HG03280 (cell line): ENCODE measurements at regions not wholly inside any gene's neighbourhood (a gene's known extent, or its start where the extent isn't known, plus 50 kb on each side); places are given as distances from the start of the nearest gene placed in this dataset.
"Not testable (repeated sequence)": the region's sequence is repeated elsewhere in the genome, so short reads cannot be mapped to it uniquely, and the experiment has no call there.

Experiments
- ATAC-seq: cut with Tn5 transposase; IDR thresholded peaks from one replicate; pipeline ENCODE4 v1.9.1; 2021; ENCODE audit warnings: mild to moderate bottlenecking, moderate library complexity; ENCODE audit not compliant: unreplicated experiment

- not testable (repeated sequence) for ATAC-seq
These were observed 392.9 kb downstream of the SEC14L1 start for GRCh38 chr17:77533697-77534096.

DNA sequence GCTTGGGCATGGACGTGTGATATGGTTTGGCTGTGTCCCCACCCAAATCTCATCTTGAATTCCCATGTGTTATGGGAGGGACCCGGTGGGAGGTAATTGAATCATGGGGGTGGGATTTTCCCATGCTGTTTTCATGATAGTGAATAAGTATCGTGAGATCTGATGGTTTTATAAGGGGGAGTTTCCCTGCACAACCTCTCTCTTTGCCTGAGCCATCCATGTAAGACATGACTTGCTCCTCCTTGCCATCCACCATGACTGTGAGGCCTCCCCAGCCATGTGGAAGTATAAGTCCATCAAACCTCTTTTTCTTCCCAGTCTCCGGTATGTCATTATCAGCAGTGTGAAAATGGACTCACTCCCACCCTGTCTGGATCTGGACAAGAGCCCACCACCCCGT lies 393.4 kb downstream of the SEC14L1 start:
- ATAC-seq: no peak

GRCh38 chr17:77535435-77535834 lies 394.7 kb downstream of the SEC14L1 start:
- no peak for ATAC-seq

GRCh38 chr17:77535892-77536291 lies 395.1 kb downstream of the SEC14L1 start:
- no peak for ATAC-seq

DNA sequence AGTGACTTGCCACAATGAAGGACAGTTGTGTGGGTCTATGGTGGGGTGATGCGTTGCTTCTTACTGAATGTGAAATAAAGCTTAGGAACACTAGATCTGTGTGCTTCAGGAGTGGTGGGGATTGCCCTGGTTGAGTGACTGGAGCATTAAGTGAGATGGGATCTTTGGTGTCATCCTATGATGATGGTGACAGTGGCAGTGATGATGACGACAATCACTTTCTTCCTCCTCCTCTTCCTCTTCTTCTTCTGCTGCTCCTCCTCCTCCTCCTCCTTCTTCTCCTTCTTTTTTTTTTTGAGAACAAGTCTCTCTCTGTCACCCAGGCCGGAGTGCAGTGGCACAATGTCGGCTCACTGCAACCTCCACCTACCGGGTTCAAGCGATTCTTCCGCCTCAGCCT lies 396.8 kb downstream of the SEC14L1 start:
- no peak for ATAC-seq

DNA sequence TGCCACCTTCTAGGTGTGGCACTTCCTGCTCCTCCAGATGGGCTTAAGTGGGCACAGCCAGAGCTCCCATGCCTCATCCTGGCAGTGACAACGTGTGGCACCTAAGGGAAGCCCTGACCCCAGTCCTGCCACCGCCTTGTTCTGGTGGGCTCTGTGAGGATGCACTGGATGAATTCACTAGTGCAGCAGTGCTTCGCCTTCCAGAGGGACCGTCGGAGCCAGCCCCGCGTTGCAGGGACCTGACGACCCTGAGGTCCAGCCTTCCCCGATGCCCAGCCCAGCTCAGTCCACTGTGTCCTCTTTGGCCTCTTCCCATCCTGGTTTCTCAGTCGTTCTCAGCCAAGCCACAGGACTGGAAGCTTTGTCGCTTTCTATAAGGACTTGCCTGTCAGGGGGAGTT lies 399.8 kb downstream of the SEC14L1 start:
- ATAC-seq: no peak

GRCh38 chr17:77540975-77541374 lies 400.2 kb downstream of the SEC14L1 start:
- no peak for ATAC-seq

GRCh38 chr17:77542011-77542410 lies 401.2 kb downstream of the SEC14L1 start:
- ATAC-seq: no peak

DNA sequence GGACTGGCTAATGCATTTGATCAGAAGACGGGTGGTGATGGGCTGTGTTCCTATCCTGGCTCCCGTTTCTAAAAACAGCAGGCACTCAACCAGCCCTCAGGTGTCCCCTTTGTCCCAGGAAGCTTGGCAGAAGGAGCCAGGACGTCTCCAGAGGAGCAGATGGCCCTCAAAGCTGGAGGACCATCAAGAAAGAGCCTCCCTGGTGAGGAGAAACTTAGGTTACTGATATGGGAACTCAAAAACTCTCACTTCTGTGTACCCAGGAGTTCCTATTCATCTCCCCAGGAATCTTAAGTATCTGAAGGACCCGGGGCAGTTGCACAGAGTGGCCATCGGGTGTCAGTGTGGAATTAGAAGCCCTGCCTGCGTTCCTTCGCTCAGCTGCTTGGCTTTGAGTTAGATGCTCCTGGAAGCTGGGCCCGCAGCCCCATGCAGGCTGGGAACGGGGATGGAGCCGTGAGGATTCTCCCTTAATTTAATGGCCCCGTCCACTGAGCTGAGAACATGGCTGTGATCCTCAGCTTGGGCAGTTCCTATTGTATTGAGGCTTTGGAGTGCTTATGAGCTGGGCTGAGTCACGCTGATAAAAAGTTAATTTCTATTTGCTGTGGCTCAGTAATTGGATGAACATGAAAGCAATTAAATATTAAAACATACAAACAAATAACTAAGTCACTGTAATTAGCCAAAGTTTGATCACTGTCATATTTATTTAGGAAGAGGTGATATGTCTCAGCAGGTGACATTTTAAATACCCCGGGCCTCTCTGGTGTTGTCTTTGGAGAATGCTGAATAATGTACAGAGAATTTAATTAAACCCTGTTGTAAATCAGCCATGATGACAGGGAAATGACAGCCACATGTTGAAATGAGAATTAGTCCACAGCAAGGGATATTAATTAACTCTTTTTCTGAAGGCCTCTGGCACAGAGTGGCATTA lies 402.1 kb downstream of the SEC14L1 start:
- ATAC-seq: no peak

DNA sequence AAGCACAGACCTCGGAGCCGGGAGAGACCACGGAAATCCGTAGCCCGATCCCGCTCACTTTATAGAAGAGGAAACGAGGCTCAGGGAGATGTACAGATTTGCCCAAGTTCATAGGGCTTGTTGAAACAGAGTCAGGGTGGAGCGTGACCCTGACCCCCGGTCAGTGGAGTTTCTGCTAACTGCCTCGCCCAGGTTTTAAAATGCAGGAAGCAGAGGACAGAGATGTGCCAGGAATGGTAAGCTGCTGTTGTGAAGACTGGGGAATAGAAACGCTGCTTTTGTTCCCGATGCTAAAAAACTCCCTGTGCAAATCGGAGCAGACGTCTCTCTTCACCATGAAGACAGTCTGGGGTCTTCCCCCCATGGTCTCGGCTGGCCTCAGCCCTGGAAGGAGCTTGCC lies 403.0 kb downstream of the SEC14L1 start:
- no peak for ATAC-seq

DNA sequence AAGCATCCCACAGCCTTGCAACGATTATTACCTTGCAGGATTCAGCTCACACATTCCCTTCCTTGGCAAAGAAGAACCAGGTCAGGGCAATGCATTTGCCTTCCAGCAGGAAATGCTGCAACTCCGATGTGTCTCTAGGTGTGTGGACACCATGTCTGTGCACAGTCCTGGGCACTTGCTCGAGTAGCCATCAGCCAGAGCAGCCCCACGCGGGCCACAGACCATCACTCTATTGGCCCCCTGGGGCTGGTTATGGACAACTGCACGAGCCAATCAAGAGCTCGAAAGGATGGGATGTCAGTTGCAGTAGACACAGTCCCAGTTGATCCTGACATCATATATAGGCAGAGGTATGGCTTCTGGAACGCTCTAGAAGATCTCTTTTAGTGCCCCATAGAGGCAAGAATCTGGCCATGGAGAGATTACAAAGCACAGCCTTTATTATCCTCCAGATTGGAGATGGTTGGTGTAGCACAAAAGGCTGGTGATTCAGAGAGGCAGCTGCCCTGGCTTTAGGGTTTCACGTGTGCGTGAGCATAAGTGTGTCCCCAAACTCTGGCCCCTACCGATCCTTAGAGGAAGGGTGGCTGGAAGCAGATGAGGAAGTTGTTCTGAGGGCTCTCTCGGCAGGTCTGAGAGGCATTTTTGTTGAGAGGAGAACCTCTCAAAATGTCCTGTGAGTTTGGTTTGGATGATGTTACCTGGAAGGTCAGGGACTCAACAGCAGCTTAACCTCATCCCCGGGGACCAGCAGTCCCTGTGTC lies 403.8 kb downstream of the SEC14L1 start:
- ATAC-seq: no peak

- ATAC-seq: no peak
These were observed 406.0 kb downstream of the SEC14L1 start for GRCh38 chr17:77546772-77547241.

DNA sequence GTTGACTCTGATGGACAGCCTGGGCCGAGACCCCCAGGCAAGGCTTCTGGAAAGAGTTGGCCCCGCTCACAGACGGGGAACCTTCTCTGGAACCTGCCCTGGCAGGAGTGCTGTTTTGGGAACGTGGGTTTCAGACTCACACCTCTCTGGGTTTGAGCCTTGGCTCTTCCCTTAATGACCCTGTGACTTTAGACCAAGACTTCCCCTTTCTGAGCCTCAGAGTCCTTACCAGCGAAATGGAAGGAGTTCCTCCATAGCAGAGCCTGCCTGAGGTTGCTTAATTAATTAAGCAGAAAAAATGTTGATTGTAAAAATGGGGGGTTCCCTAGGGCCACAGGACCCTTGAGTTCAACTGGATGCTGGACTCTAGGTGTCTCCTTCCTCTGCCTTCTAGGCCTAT lies 408.2 kb downstream of the SEC14L1 start:
- ATAC-seq: no peak

DNA sequence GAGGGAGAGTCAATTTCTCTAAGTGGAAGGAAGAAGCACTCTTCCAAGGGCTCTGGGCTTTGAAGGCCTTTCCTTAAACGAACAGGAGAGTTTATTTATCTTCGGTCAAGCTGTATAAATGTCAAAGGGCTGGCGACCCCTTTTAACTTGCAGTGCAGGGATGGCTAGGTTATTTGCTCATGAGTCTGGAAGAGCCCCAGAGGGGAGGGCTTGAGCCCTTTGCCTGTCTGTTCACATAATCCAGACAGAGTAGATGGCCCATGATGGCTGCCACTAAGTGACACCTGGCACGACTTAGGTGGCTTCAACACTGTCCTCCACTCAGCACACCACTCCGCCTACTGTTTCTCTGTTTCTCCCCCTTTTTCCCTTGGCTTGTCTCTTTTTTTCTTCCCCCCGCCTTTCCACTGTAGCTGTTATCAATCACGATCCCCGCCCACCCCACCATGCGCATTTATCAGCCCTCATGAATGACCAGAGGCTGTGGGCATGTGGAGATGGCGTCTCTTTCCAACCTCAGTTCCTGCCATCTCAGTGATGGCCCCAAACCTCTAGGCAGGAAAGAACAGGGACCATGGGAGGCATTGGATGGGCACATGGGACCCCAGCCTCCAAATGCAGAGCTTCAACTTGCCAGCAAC lies 408.7 kb upstream of the TNRC6C start:
- no peak for ATAC-seq

DNA sequence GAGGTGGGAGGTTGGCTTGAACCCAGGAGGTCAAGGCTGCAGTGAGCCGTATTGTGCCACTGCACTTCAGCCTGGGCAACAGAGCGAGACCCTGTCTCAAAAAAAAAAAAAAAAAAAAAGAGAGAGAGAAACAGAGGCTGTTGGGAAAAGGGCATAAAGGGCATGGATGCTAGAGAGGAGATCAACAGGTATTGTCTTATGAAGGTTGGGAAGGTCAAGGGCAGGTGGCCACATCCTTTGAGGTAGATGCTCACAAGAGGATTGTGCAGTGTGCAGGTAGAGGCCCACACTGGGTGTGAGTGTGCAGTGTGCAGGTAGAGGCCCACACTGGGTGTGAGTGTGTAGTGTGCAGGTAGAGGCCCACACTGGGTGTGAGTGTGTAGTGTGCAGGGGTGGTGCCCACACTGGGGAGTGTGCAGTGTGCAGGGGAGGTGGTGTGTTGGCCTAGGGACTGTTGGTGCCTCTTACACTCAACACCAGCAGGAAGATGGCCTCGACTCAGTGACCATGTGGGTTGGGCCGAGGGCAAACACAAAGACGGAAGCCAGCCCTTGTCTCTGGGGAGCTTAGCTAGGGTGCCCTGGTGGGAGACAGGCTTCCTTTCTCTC lies 404.9 kb upstream of the TNRC6C start:
- ATAC-seq: no peak

DNA sequence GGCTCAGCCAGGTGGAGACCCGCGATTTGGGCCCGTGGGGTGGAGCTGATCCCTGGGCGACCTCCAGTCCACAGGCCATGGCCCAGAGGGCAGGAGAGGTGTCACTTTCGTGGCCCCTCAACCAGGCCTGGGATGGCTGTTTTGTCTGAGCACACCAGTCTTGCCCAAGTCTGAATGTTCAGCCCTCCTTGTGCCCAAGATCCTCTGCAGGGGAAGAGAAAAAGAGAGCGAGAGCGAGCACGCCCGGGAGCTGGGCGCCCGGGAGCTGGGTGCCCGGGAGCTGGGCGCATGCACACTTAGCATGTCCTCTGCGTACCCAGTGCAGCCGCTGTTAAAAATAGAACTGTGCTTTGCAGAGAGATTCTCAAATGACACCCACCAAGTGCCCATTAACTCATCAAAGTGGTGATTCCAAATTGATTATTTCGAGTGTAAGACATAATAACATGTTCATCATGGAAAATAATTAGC lies 403.3 kb upstream of the TNRC6C start:
- ATAC-seq: no peak

DNA sequence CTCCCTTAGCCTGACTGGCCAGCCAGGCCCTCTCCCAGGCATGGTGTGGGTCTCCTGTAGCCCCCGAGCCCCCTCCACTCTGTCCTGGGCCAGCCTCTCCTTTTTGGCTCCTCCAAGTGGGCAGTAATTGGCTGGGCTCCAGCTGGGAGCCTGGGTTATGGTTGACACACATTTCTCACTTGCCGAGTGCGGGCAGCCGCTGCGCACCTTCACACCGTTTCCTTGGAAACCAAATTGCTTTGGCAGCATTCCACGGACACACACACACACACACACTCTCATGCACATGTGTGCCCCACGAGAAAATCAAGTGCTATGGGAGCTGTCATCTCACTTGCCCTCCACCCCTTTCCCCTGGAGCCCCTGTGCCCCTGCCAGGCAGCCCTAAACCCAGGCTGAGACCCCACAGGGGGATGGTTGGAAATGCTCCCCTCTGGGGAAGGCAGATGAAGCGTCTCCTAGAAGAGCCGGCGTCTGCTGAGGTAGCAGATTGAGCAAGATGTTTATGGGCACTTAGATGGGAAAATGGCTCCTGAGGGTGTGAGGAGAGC lies 402.7 kb upstream of the TNRC6C start:
- ATAC-seq: no peak

- no peak for ATAC-seq
These were observed 402.0 kb upstream of the TNRC6C start for GRCh38 chr17:77556383-77557061.

GRCh38 chr17:77558846-77559626 lies 399.5 kb upstream of the TNRC6C start:
- no peak for ATAC-seq
